HL-60 (cell line): ENCODE measurements at regions not wholly inside any gene's neighbourhood (a gene's known extent, or its start where the extent isn't known, plus 50 kb on each side); places are given as distances from the start of the nearest gene placed in this dataset.

ENCODE experiments used
- DNase-seq, 2 experiments: peaks; one replicate each; pipeline ENCODE4 v3.0.0-alpha.2; 2010 to 2020; ENCODE audit warnings: low read depth in 1 of 2, low spot score in 1 of 2
- H3K27ac ChIP-seq: fragments of 250-450 bp; sonication (Bioruptor Pico); replicated peaks from 2 replicates; pipeline ENCODE4 v1.5.1; 2020; ENCODE audit warnings: mild to moderate bottlenecking, moderate library complexity
- H3K27me3 ChIP-seq: fragments of 250-450 bp; sonication (Bioruptor Pico); 2 replicates; pipeline ENCODE4 v1.5.1; 2021; ENCODE audit warnings: mild to moderate bottlenecking, moderate library complexity; ENCODE audit not compliant: insufficient read depth, poor library complexity, severe bottlenecking
- H3K4me3 ChIP-seq: replicated peaks from 2 replicates; pipeline ENCODE4 v1.5.1; 2011; ENCODE audit warnings: mild to moderate bottlenecking, control low read depth, low read length; ENCODE audit not compliant: insufficient read depth
- GABPA ChIP-seq: IDR thresholded peaks from 2 replicates; pipeline ENCODE4 v1.6.1; 2012; ENCODE audit warnings: low read depth
- POLR2AphosphoS5 ChIP-seq: IDR thresholded peaks from 2 replicates; pipeline ENCODE4 v1.6.1; 2012; ENCODE audit warnings: low read depth
- SPI1 ChIP-seq: IDR thresholded peaks from 2 replicates; pipeline ENCODE4 v1.6.1; 2012; ENCODE audit warnings: low read depth, mild to moderate bottlenecking, borderline replicate concordance
- TF ChIP-seq, protein P1 (sequence below): IDR thresholded peaks from one replicate; pipeline ENCODE4 v1.5.1; 2011; ENCODE audit warnings: low read length, control low read depth, inconsistent platforms; ENCODE audit not compliant: insufficient read depth
- TF ChIP-seq, protein P2 (sequence below): IDR thresholded peaks from 2 replicates; pipeline ENCODE4 v1.6.1; 2012; ENCODE audit warnings: low read depth; ENCODE audit not compliant: insufficient replicate concordance

DNA sequence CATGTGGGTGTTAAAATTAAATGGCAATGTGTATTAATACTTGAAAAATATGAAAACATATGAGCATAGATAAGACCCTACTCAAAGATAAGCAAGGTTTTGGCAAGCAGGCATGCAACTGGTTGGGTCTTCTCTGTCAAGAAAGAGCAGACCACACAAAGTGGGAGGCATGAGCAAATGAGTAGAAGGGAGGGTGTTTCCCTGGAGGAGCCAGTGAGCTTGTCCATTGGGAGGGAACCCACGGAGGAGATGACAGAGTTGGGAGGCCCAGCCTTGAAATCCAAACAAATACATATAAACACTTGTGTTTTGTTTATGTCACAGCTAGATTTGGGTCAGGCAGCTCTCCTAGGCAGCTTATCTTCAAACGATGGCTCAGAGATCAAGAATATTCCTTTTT is 134.5 kb upstream of the CXCL12 start:
- DNase-seq, result no peak
- no peak overlapping the region for H3K4me3 ChIP-seq
- no peaks in the 10 kb centered on the region for H3K27me3 ChIP-seq
- TF ChIP-seq, protein P1, sequence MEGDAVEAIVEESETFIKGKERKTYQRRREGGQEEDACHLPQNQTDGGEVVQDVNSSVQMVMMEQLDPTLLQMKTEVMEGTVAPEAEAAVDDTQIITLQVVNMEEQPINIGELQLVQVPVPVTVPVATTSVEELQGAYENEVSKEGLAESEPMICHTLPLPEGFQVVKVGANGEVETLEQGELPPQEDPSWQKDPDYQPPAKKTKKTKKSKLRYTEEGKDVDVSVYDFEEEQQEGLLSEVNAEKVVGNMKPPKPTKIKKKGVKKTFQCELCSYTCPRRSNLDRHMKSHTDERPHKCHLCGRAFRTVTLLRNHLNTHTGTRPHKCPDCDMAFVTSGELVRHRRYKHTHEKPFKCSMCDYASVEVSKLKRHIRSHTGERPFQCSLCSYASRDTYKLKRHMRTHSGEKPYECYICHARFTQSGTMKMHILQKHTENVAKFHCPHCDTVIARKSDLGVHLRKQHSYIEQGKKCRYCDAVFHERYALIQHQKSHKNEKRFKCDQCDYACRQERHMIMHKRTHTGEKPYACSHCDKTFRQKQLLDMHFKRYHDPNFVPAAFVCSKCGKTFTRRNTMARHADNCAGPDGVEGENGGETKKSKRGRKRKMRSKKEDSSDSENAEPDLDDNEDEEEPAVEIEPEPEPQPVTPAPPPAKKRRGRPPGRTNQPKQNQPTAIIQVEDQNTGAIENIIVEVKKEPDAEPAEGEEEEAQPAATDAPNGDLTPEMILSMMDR, result no peak
- TF ChIP-seq SPI1 (no peak), POLR2AphosphoS5 (no peak), GABPA (no peak)
- TF ChIP-seq, protein P2, sequence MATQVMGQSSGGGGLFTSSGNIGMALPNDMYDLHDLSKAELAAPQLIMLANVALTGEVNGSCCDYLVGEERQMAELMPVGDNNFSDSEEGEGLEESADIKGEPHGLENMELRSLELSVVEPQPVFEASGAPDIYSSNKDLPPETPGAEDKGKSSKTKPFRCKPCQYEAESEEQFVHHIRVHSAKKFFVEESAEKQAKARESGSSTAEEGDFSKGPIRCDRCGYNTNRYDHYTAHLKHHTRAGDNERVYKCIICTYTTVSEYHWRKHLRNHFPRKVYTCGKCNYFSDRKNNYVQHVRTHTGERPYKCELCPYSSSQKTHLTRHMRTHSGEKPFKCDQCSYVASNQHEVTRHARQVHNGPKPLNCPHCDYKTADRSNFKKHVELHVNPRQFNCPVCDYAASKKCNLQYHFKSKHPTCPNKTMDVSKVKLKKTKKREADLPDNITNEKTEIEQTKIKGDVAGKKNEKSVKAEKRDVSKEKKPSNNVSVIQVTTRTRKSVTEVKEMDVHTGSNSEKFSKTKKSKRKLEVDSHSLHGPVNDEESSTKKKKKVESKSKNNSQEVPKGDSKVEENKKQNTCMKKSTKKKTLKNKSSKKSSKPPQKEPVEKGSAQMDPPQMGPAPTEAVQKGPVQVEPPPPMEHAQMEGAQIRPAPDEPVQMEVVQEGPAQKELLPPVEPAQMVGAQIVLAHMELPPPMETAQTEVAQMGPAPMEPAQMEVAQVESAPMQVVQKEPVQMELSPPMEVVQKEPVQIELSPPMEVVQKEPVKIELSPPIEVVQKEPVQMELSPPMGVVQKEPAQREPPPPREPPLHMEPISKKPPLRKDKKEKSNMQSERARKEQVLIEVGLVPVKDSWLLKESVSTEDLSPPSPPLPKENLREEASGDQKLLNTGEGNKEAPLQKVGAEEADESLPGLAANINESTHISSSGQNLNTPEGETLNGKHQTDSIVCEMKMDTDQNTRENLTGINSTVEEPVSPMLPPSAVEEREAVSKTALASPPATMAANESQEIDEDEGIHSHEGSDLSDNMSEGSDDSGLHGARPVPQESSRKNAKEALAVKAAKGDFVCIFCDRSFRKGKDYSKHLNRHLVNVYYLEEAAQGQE, result no peak
- H3K27ac ChIP-seq, result no peak overlapping the region

DNA sequence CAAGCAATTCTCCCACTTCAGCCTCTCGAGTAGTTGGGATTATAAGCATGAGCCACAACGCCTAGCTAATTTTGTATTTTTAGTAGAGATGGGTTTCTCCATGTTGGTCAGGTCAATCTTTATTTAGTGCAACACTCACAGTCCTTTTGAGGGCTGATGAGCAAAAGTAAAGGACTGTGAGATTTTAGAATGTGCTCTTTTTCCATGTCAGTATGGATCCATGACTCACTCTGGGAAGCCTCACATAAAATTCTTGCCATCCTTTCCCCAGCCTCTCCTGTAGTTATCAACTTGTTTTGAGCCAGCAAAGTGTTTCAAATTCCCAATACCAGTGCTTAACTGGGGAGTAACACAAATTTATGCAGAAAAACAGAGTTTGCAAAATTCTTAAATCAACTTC is 135.8 kb upstream of the CXCL12 start:
- H3K27me3 ChIP-seq, result no peaks in the 10 kb centered on the region
- DNase-seq, result no peak
- no peak overlapping the region for H3K4me3 ChIP-seq
- no peak overlapping the region for H3K27ac ChIP-seq
- TF ChIP-seq, protein P1, result no peak
- no peak for TF ChIP-seq POLR2AphosphoS5
- TF ChIP-seq GABPA, result no peak
- no peak for TF ChIP-seq SPI1
- TF ChIP-seq, protein P2, result no peak

DNA sequence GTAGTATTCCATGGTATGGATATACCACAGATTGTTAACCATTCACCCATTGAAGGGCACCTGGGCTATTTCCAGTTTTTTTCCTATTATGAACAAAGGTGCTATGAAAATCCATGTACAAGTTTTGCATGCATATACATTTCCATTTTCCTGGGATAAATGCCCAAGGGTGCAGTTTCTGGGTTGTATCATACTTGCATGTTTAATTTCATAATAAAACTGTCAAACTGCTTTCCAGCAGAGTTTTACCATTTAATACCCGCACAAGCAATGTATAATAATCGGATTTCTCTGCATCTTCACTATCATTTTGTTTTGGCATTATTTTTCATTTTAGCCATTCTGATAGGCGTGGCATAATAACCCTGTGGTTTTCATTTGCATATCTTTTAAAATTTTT is 154.3 kb upstream of the CXCL12 start:
- DNase-seq, result no peak
- TF ChIP-seq, protein P1, result no peak
- no peak for TF ChIP-seq SPI1
- TF ChIP-seq POLR2AphosphoS5, result no peak
- no peaks in the 10 kb centered on the region for H3K27me3 ChIP-seq

DNA sequence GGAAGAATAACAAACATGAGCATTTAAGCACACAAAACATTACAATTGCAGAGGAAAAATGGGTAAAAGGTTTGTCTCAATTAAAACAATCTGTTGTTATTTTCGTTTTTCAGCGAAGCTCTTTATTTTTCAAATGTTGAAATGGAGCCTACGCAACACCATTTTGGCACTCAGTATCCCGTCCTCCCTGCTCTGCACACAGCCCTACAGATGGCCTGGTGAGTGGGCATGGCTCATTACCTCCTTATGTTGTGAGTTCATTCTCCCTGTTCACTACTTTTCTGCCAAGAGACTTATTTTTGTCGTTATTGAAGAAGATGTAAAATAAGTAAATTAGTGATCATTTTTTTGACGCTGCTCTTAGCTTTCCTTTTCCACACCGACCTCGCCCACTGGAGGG is 167.8 kb upstream of the CXCL12 start:
- no peaks in the 10 kb centered on the region for H3K27me3 ChIP-seq
- DNase-seq, result no peak
- TF ChIP-seq SPI1 (no peak), POLR2AphosphoS5 (no peak), GABPA (no peak)
- TF ChIP-seq, protein P1, result no peak
- TF ChIP-seq, protein P2, result no peak
- H3K4me3 ChIP-seq, result no peak overlapping the region
- no peak overlapping the region for H3K27ac ChIP-seq

More for the DNA sequence above, 154.3 kb upstream of the CXCL12 start:
- no peak overlapping the region for H3K4me3 ChIP-seq
- H3K27ac ChIP-seq, result no peak overlapping the region
